ENCODE measurements at regions not wholly inside any gene's neighbourhood (a gene's known extent, or its start where the extent isn't known, plus 50 kb on each side); places are given as distances from the start of the nearest gene placed in this dataset.
A peak's percentile ranks its signal among the peaks of the same experiment; 100 is the strongest.

GRCh38 chr5:29378104-29378503 is 1815.4 kb upstream of the CDH6 start:
- no peaks in the 10 kb centered on the region for H3K36me3 ChIP-seq (ENCODE audit: control insufficient read depth, insufficient read depth, low read length)
- no peaks in the 10 kb centered on the region for H3K27me3 ChIP-seq (ENCODE audit: control insufficient read depth, insufficient read depth, low read length)
- no peaks in the 10 kb centered on the region for H3K9me3 ChIP-seq (ENCODE audit: control insufficient read depth, insufficient read depth, low read length)
- WGBS (ENCODE audit: insufficient coverage, insufficient read length) = no CpG with 5 or more reads among the region's 5 CpGs
- H3K27ac ChIP-seq (ENCODE audit: low read length) = no peak overlapping the region
- H3K4me3 ChIP-seq (ENCODE audit: low read length) = no peak overlapping the region
- no peak for DNase-seq (ENCODE audit: low read depth, low spot score)
- no peaks in the 10 kb centered on the region for H3K4me1 ChIP-seq (ENCODE audit: control insufficient read depth, insufficient read depth, low read length)

DNA sequence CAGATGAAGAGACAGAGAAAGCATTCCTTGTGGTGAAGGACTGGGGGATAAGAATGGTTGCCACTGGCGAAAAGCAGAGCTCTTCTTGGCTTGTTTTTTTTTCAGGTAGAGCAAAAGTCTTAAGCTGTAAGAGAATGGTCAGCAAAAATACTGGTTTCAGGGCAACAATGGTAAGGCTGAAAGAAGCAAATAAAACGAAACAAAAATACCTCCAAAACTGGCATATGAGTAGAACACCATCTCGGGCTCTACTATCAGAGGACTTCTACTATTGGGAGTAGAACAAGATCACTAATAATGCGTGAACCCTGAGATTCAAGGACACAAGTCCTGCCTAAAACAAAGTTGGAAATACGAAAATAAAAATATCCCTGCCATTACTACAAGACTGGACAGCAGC is 1823.2 kb upstream of the CDH6 start:
- H3K27me3 ChIP-seq (ENCODE audit: control insufficient read depth, insufficient read depth, low read length) = no peaks in the 10 kb centered on the region
- no peak overlapping the region for H3K4me3 ChIP-seq (ENCODE audit: low read length)
- no peaks in the 10 kb centered on the region for H3K36me3 ChIP-seq (ENCODE audit: control insufficient read depth, insufficient read depth, low read length)
- H3K4me1 ChIP-seq (ENCODE audit: control insufficient read depth, insufficient read depth, low read length) = no peaks in the 10 kb centered on the region
- WGBS (ENCODE audit: insufficient coverage, insufficient read length) = no CpG with 5 or more reads among the region's 5 CpGs
- no peak overlapping the region for H3K27ac ChIP-seq (ENCODE audit: low read length)
- DNase-seq (ENCODE audit: low read depth, low spot score) = no peak
- no peaks in the 10 kb centered on the region for H3K9me3 ChIP-seq (ENCODE audit: control insufficient read depth, insufficient read depth, low read length)

GRCh38 chr5:29367176-29367833 is 1826.2 kb upstream of the CDH6 start:
- Histone ChIP-seq H3K9me3 (ENCODE audit: control insufficient read depth, insufficient read depth, low read length) (no peaks in the 10 kb centered on the region), H3K27ac (ENCODE audit: low read length) (no peak overlapping the region), H3K36me3 (ENCODE audit: control insufficient read depth, insufficient read depth, low read length) (no peaks in the 10 kb centered on the region), H3K27me3 (ENCODE audit: control insufficient read depth, insufficient read depth, low read length) (no peaks in the 10 kb centered on the region), H3K4me1 (ENCODE audit: control insufficient read depth, insufficient read depth, low read length) (no peaks in the 10 kb centered on the region), H3K4me3 (ENCODE audit: low read length) (no peak overlapping the region)
- DNase-seq (ENCODE audit: low read depth, low spot score) = peak; percentile 2
- 100% methylated on average over 1 of the region's 5 CpGs for WGBS (ENCODE audit: insufficient coverage, insufficient read length)

DNA sequence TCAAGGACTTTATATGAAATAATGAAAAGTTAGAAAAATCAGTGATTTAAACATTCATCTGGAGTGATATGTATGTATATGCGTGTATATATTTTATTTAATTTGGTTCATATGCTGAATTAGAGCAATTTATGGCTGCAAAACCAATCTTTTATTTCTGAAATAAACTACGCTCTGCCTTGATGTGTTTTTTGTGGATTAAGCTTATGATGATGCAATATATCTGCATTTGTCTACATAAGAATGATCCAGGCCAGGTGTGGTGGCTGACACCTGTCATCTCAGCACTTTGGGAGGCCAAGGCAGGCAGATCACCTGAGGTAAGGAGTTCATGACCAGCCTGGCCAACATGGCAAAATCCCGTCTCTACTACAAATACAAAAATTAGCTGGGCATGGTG is 1842.3 kb upstream of the CDH6 start:
- no peaks in the 10 kb centered on the region for H3K36me3 ChIP-seq (ENCODE audit: control insufficient read depth, insufficient read depth, low read length)
- no peaks in the 10 kb centered on the region for H3K27me3 ChIP-seq (ENCODE audit: control insufficient read depth, insufficient read depth, low read length)
- H3K9me3 ChIP-seq (ENCODE audit: control insufficient read depth, insufficient read depth, low read length) = no peaks in the 10 kb centered on the region
- DNase-seq (ENCODE audit: low read depth, low spot score) = no peak
- WGBS (ENCODE audit: insufficient coverage, insufficient read length) = 100% methylated on average over 1 of the region's 3 CpGs
- no peak overlapping the region for H3K27ac ChIP-seq (ENCODE audit: low read length)
- H3K4me1 ChIP-seq (ENCODE audit: control insufficient read depth, insufficient read depth, low read length) = no peaks in the 10 kb centered on the region
- no peak overlapping the region for H3K4me3 ChIP-seq (ENCODE audit: low read length)

- H3K27me3 ChIP-seq (ENCODE audit: control insufficient read depth, insufficient read depth, low read length) = no peaks in the 10 kb centered on the region
- no peak for DNase-seq (ENCODE audit: low read depth, low spot score)
- no peak overlapping the region for H3K4me3 ChIP-seq (ENCODE audit: low read length)
- H3K4me1 ChIP-seq (ENCODE audit: control insufficient read depth, insufficient read depth, low read length) = no peaks in the 10 kb centered on the region
- H3K27ac ChIP-seq (ENCODE audit: low read length) = no peak overlapping the region
- WGBS (ENCODE audit: insufficient coverage, insufficient read length) = no CpG with 5 or more reads among the region's 2 CpGs
- no peaks in the 10 kb centered on the region for H3K9me3 ChIP-seq (ENCODE audit: control insufficient read depth, insufficient read depth, low read length)
- no peaks in the 10 kb centered on the region for H3K36me3 ChIP-seq (ENCODE audit: control insufficient read depth, insufficient read depth, low read length)
These were observed 1856.5 kb upstream of the CDH6 start for GRCh38 chr5:29337030-29337429.

DNA sequence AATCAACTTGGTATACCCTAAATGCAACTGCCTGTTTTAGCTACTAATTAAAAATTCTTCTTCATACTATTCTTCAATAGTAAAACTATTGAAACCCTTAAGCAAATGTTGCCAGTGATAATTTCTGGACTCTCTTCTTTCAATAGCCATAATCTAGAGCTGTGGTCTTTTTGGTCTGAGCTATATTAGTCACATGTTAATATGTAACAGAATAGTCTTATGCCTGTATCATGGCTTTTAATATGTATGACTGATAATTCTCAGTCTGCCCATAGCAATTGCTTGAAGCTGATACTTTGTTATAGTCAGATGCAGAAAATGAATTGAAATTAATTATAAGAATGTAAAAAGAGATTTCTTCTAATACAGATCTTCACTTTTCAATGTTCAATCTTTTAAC is 1871.9 kb upstream of the CDH6 start:
- Histone ChIP-seq H3K36me3 (ENCODE audit: control insufficient read depth, insufficient read depth, low read length) (no peaks in the 10 kb centered on the region), H3K4me1 (ENCODE audit: control insufficient read depth, insufficient read depth, low read length) (no peaks in the 10 kb centered on the region), H3K27me3 (ENCODE audit: control insufficient read depth, insufficient read depth, low read length) (no peaks in the 10 kb centered on the region), H3K9me3 (ENCODE audit: control insufficient read depth, insufficient read depth, low read length) (no peaks in the 10 kb centered on the region), H3K27ac (ENCODE audit: low read length) (no peak overlapping the region), H3K4me3 (ENCODE audit: low read length) (no peak overlapping the region)
- DNase-seq (ENCODE audit: low read depth, low spot score) = no peak

- H3K9me3 ChIP-seq (ENCODE audit: control insufficient read depth, insufficient read depth, low read length) = no peaks in the 10 kb centered on the region
- WGBS (ENCODE audit: insufficient coverage, insufficient read length) = no CpG with 5 or more reads among the region's 1 CpG
- no peak for DNase-seq (ENCODE audit: low read depth, low spot score)
- H3K4me1 ChIP-seq (ENCODE audit: control insufficient read depth, insufficient read depth, low read length) = no peaks in the 10 kb centered on the region
- H3K36me3 ChIP-seq (ENCODE audit: control insufficient read depth, insufficient read depth, low read length) = no peaks in the 10 kb centered on the region
- H3K27ac ChIP-seq (ENCODE audit: low read length) = no peak overlapping the region
- no peaks in the 10 kb centered on the region for H3K27me3 ChIP-seq (ENCODE audit: control insufficient read depth, insufficient read depth, low read length)
- H3K4me3 ChIP-seq (ENCODE audit: low read length) = no peak overlapping the region
These were observed 1884.1 kb upstream of the CDH6 start for GRCh38 chr5:29309359-29309758.

DNA sequence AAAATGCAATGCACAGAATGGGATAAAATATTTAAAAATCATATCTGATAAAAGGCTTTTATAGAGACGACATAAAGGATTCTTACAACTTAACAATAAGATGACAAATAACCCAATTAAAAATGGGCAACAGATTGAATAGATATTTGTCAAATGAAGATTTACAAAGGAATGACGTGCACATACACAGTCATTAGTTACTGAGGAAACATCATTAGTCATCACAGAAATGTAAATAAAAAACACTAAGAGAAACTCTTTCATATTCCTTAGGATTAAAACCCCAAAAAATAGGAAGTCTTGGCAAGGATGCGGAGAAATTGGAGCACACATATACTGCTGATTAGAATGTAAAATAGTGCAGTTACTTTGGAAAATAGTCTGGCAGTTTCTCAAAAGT is 1886.0 kb upstream of the CDH6 start:
- Histone ChIP-seq H3K27me3 (ENCODE audit: control insufficient read depth, insufficient read depth, low read length) (no peaks in the 10 kb centered on the region), H3K36me3 (ENCODE audit: control insufficient read depth, insufficient read depth, low read length) (no peaks in the 10 kb centered on the region), H3K9me3 (ENCODE audit: control insufficient read depth, insufficient read depth, low read length) (no peaks in the 10 kb centered on the region), H3K4me1 (ENCODE audit: control insufficient read depth, insufficient read depth, low read length) (no peaks in the 10 kb centered on the region), H3K27ac (ENCODE audit: low read length) (no peak overlapping the region), H3K4me3 (ENCODE audit: low read length) (no peak overlapping the region)
- WGBS (ENCODE audit: insufficient coverage, insufficient read length) = no CpG with 5 or more reads among the region's 3 CpGs
- no peak for DNase-seq (ENCODE audit: low read depth, low spot score)

DNA sequence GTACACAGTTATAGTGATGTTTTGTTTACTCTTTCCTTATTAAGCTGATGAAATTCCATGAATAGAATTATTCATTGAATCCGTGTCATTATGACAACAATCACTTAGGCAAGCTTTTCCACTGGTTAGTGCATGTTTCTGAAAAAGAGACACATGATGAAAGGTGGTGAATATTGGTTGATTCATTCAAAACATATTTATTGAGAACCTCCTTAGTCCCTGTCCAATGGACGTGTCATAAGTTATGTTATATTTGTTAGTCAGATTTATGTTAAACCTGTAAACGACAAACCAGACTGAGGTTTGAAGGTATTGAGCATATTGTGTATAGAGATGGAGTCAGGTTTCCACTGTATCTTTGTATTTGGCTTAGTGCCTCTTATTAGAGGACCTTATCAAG is 1888.9 kb upstream of the CDH6 start:
- Histone ChIP-seq H3K36me3 (ENCODE audit: control insufficient read depth, insufficient read depth, low read length) (no peaks in the 10 kb centered on the region), H3K27me3 (ENCODE audit: control insufficient read depth, insufficient read depth, low read length) (no peaks in the 10 kb centered on the region), H3K4me3 (ENCODE audit: low read length) (no peak overlapping the region), H3K27ac (ENCODE audit: low read length) (no peak overlapping the region), H3K4me1 (ENCODE audit: control insufficient read depth, insufficient read depth, low read length) (no peaks in the 10 kb centered on the region), H3K9me3 (ENCODE audit: control insufficient read depth, insufficient read depth, low read length) (no peaks in the 10 kb centered on the region)
- no CpG with 5 or more reads among the region's 3 CpGs for WGBS (ENCODE audit: insufficient coverage, insufficient read length)
- DNase-seq (ENCODE audit: low read depth, low spot score) = no peak

- Histone ChIP-seq H3K36me3 (ENCODE audit: control insufficient read depth, insufficient read depth, low read length) (no peaks in the 10 kb centered on the region; the same call in 1 of the 2 replicates), H3K4me1 (ENCODE audit: control insufficient read depth, insufficient read depth, low read length) (no peaks in the 10 kb centered on the region), H3K27me3 (ENCODE audit: control insufficient read depth, insufficient read depth, low read length) (no peaks in the 10 kb centered on the region), H3K9me3 (ENCODE audit: control insufficient read depth, insufficient read depth, low read length) (no peaks in the 10 kb centered on the region), H3K27ac (ENCODE audit: low read length) (no peak overlapping the region), H3K4me3 (ENCODE audit: low read length) (no peak overlapping the region)
- DNase-seq (ENCODE audit: low read depth, low spot score) = no peak
- WGBS (ENCODE audit: insufficient coverage, insufficient read length) = no CpG with 5 or more reads among the region's 21 CpGs
These were observed 1896.9 kb upstream of the CDH6 start for GRCh38 chr5:29296548-29296947.

- H3K9me3 ChIP-seq (ENCODE audit: control insufficient read depth, insufficient read depth, low read length) = no peaks in the 10 kb centered on the region
- DNase-seq (ENCODE audit: low read depth, low spot score) = no peak
- no CpG with 5 or more reads among the region's 2 CpGs for WGBS (ENCODE audit: insufficient coverage, insufficient read length)
- no peak overlapping the region for H3K27ac ChIP-seq (ENCODE audit: low read length)
- no peaks in the 10 kb centered on the region for H3K4me1 ChIP-seq (ENCODE audit: control insufficient read depth, insufficient read depth, low read length)
- H3K36me3 ChIP-seq (ENCODE audit: control insufficient read depth, insufficient read depth, low read length) = no peaks in the 10 kb centered on the region
- no peaks in the 10 kb centered on the region for H3K27me3 ChIP-seq (ENCODE audit: control insufficient read depth, insufficient read depth, low read length)
- no peak overlapping the region for H3K4me3 ChIP-seq (ENCODE audit: low read length)
These were observed 1915.8 kb upstream of the CDH6 start for GRCh38 chr5:29277642-29278041.

Measured in iPS DF 6.9 (cell line).